ENCODE measurements at regions not wholly inside any gene's neighbourhood (a gene's known extent, or its start where the extent isn't known, plus 50 kb on each side); places are given as distances from the start of the nearest gene placed in this dataset.

GRCh38 chr10:44083719-44084400, 301.0 kb downstream of the CXCL12 start:
- no peaks in the 10 kb centered on the region for H3K4me1 ChIP-seq (ENCODE audit: insufficient read depth, low read length)
- no peaks in the 10 kb centered on the region for H3K36me3 ChIP-seq (ENCODE audit: insufficient read depth, low read length)
- H3K9me3 Mint-ChIP-seq = no peaks in the 10 kb centered on the region
- POLR2A ChIA-PET = no interaction called here
- no peak for TF ChIP-seq CTCF (IDR thresholded peaks at IDR 0.05)
- H3K9me3 ChIP-seq (ENCODE audit: control insufficient read depth in 1 of 2, insufficient read depth in 1 of 2, low read length in 2 of 2) = peaks cover 0 to 4% of the 10 kb centered on the region in 2 experiments
- no peak for DNase-seq
- no peak overlapping the region for H3K27ac Mint-ChIP-seq
- H3K36me3 Mint-ChIP-seq (ENCODE audit: low read depth) = no peaks in the 10 kb centered on the region
- peaks cover 44% of the 10 kb centered on the region for H3K27me3 Mint-ChIP-seq
- intact Hi-C loops (cut with DNase I, micrococcal nuclease) = no loop called here
- H3K4me1 Mint-ChIP-seq (ENCODE audit: low read depth) = no peaks in the 10 kb centered on the region
- H3K4me3 ChIP-seq (ENCODE audit: low read length) = no peak overlapping the region
- CTCF ChIA-PET = no interaction called here
- no peak overlapping the region for H3K4me3 Mint-ChIP-seq
- no peak for ATAC-seq (ENCODE audit: poor library complexity)
- no peak overlapping the region for H3K27ac ChIP-seq (ENCODE audit: low read depth in 1 of 2, low read length in 2 of 2)
- peaks cover 0 to 5% of the 10 kb centered on the region in 2 experiments for H3K27me3 ChIP-seq (ENCODE audit: control insufficient read depth in 1 of 2, insufficient read depth in 2 of 2, low read length in 2 of 2)

- Mint-ChIP-seq H3K9me3 (no peaks in the 10 kb centered on the region), H3K27me3 (no peaks in the 10 kb centered on the region), H3K27ac (no peak overlapping the region), H3K36me3 (ENCODE audit: low read depth) (no peaks in the 10 kb centered on the region), H3K4me3 (no peak overlapping the region), H3K4me1 (ENCODE audit: low read depth) (no peaks in the 10 kb centered on the region)
- ATAC-seq (ENCODE audit: poor library complexity) (no peak), DNase-seq (no peak)
- H3K9me3 ChIP-seq (ENCODE audit: control insufficient read depth in 1 of 2, insufficient read depth in 1 of 2, low read length in 2 of 2) = peaks cover 0 to 4% of the 10 kb centered on the region in 2 experiments
- no peaks in the 10 kb centered on the region for H3K36me3 ChIP-seq (ENCODE audit: insufficient read depth, low read length)
- H3K27ac ChIP-seq (ENCODE audit: low read depth in 1 of 2, low read length in 2 of 2) = no peak overlapping the region
- H3K4me3 ChIP-seq (ENCODE audit: low read length) = no peak overlapping the region
- H3K27me3 ChIP-seq (ENCODE audit: control insufficient read depth in 1 of 2, insufficient read depth in 2 of 2, low read length in 2 of 2) = no peaks in the 10 kb centered on the region
- TF ChIP-seq CTCF (IDR thresholded peaks at IDR 0.05) = no peak
- ChIA-PET POLR2A (no interaction called here), CTCF (no interaction called here)
- H3K4me1 ChIP-seq (ENCODE audit: insufficient read depth, low read length) = no peaks in the 10 kb centered on the region
- intact Hi-C loops (cut with DNase I, micrococcal nuclease) = no loop called here
Measured at GRCh38 chr10:44071479-44071878, 313.4 kb downstream of the CXCL12 start.

- no peak for TF ChIP-seq CTCF (IDR thresholded peaks at IDR 0.05)
- no peak for DNase-seq
- intact Hi-C loops (cut with DNase I, micrococcal nuclease) = no loop called here
- Histone ChIP-seq H3K4me3 (ENCODE audit: low read length) (no peak overlapping the region), H3K9me3 (ENCODE audit: control insufficient read depth in 1 of 2, insufficient read depth in 1 of 2, low read length in 2 of 2) (no peaks in the 10 kb centered on the region), H3K36me3 (ENCODE audit: insufficient read depth, low read length) (no peaks in the 10 kb centered on the region), H3K27me3 (ENCODE audit: control insufficient read depth in 1 of 2, insufficient read depth in 2 of 2, low read length in 2 of 2) (no peaks in the 10 kb centered on the region), H3K4me1 (ENCODE audit: insufficient read depth, low read length) (no peaks in the 10 kb centered on the region), H3K27ac (ENCODE audit: low read depth in 1 of 2, low read length in 2 of 2) (no peak overlapping the region)
- Mint-ChIP-seq H3K27me3 (no peaks in the 10 kb centered on the region), H3K9me3 (no peaks in the 10 kb centered on the region), H3K36me3 (ENCODE audit: low read depth) (no peaks in the 10 kb centered on the region), H3K4me3 (no peak overlapping the region), H3K27ac (no peak overlapping the region), H3K4me1 (ENCODE audit: low read depth) (no peaks in the 10 kb centered on the region)
- ChIA-PET POLR2A (no interaction called here), CTCF (no interaction called here)
- no peak for ATAC-seq (ENCODE audit: poor library complexity)
Measured at GRCh38 chr10:44070282-44070681, 314.6 kb downstream of the CXCL12 start.

All from CD4-positive, alpha-beta T cell (primary cell).